OCI-LY3 (cell line): ENCODE measurements at regions not wholly inside any gene's neighbourhood (a gene's known extent, or its start where the extent isn't known, plus 50 kb on each side); places are given as distances from the start of the nearest gene placed in this dataset.

ENCODE experiments used
- H2AFZ ChIP-seq: fragments of 200-600, 300-600 bp; shearing (Covaris generic); 2 replicates; pipeline ENCODE4 v1.6.0; 2014; ENCODE audit warnings: antibody characterized with exemption, low read depth, low read length
- H3K27ac ChIP-seq: fragments of 200-600, 300-600 bp; sonication (generic); 2 replicates; pipeline ENCODE4 v1.5.1; 2014; ENCODE audit warnings: mild to moderate bottlenecking, low read length, moderate library complexity, mixed read lengths
- H3K27me3 ChIP-seq: fragments of 200-600, 300-600 bp; sonication (generic); 2 replicates; pipeline ENCODE4 v1.6.1; 2014; ENCODE audit warnings: low read depth, low read length, mixed read lengths
- H3K36me3 ChIP-seq: fragments of 200-600, 300-600 bp; sonication (generic); replicated peaks from 2 replicates; pipeline ENCODE3; 2014; ENCODE audit warnings: low read depth, low read length, mixed read lengths
- H3K4me1 ChIP-seq: fragments of 300-600, 200-600 bp; sonication (generic); 2 replicates; pipeline ENCODE4 v1.6.1; 2014; ENCODE audit warnings: low read length, mixed read lengths
- H3K4me2 ChIP-seq: fragments of 200-600, 300-600 bp; sonication (generic); 2 replicates; pipeline ENCODE4 v1.6.1; 2014; ENCODE audit warnings: low read length, mixed read lengths
- H3K4me3 ChIP-seq: fragments of 300-600, 200-600 bp; sonication (generic); 2 replicates; pipeline ENCODE4 v1.5.1; 2014; ENCODE audit warnings: antibody characterized with exemption, mild to moderate bottlenecking, low read length, moderate library complexity
- H3K79me2 ChIP-seq: fragments of 300-600, 200-600 bp; shearing (Covaris generic); 2 replicates; pipeline ENCODE4 v1.6.1; 2014; ENCODE audit warnings: mild to moderate bottlenecking, low read length, mixed read lengths
- H3K9ac ChIP-seq: fragments of 300-600, 200-600 bp; shearing (Covaris generic); 2 replicates; pipeline ENCODE4 v1.6.0; 2014; ENCODE audit warnings: mild to moderate bottlenecking, low read length, moderate library complexity
- H3K9me3 ChIP-seq: fragments of 200-600, 300-600 bp; shearing (Covaris generic); 2 replicates; pipeline ENCODE4 v1.6.1; 2014; ENCODE audit warnings: low read length, mixed read lengths; ENCODE audit not compliant: insufficient read depth
- H4K20me1 ChIP-seq: fragments of 200-600, 300-600 bp; sonication (generic); 2 replicates; pipeline ENCODE4 v1.6.1; 2016; ENCODE audit warnings: low read length, mixed read lengths; ENCODE audit not compliant: insufficient read depth
- CTCF ChIP-seq: fragments of 200-600, 300-600 bp; sonication (generic); IDR thresholded peaks from 2 replicates; pipeline ENCODE4 v1.5.1; 2014; ENCODE audit warnings: antibody characterized with exemption, low read length, low read depth
- EZH2phosphoT487 ChIP-seq: fragments of 200-600 bp; shearing (Covaris generic); IDR thresholded peaks from 2 replicates; pipeline ENCODE4 v1.6.1; 2018; ENCODE audit warnings: antibody characterized with exemption, mixed run types, low read depth

GRCh38 chr3:146715170-146715569 lies 110.0 kb upstream of the PLSCR5 start:
- Histone ChIP-seq H3K9ac (no peak overlapping the region), H3K36me3 (no peaks in the 10 kb centered on the region), H3K4me2 (no peak overlapping the region), H3K9me3 (no peaks in the 10 kb centered on the region), H3K27ac (no peak overlapping the region), H4K20me1 (no peaks in the 10 kb centered on the region), H3K27me3 (no peaks in the 10 kb centered on the region), H3K79me2 (no peaks in the 10 kb centered on the region), H2AFZ (no peak overlapping the region), H3K4me1 (no peaks in the 10 kb centered on the region), H3K4me3 (no peak overlapping the region)
- TF ChIP-seq EZH2phosphoT487, result no peak
- TF ChIP-seq CTCF, result no peak

GRCh38 chr3:146712806-146713205 lies 107.7 kb upstream of the PLSCR5 start:
- Histone ChIP-seq H4K20me1 (no peaks in the 10 kb centered on the region), H3K36me3 (no peaks in the 10 kb centered on the region), H3K4me2 (no peak overlapping the region), H3K27ac (no peak overlapping the region), H3K9ac (no peak overlapping the region), H3K4me3 (no peak overlapping the region), H3K4me1 (no peaks in the 10 kb centered on the region), H2AFZ (no peak overlapping the region), H3K9me3 (no peaks in the 10 kb centered on the region), H3K79me2 (no peaks in the 10 kb centered on the region), H3K27me3 (no peaks in the 10 kb centered on the region)
- TF ChIP-seq CTCF (no peak), EZH2phosphoT487 (no peak)

- Histone ChIP-seq H3K4me1 (peaks cover 5% of the 10 kb centered on the region), H3K9ac (no peak overlapping the region), H3K4me3 (no peak overlapping the region), H3K4me2 (no peak overlapping the region), H3K27ac (no peak overlapping the region), H4K20me1 (no peaks in the 10 kb centered on the region), H3K27me3 (no peaks in the 10 kb centered on the region), H3K36me3 (no peaks in the 10 kb centered on the region), H2AFZ (no peak overlapping the region), H3K79me2 (no peaks in the 10 kb centered on the region), H3K9me3 (no peaks in the 10 kb centered on the region)
- TF ChIP-seq CTCF (no peak), EZH2phosphoT487 (no peak)
These were observed 104.8 kb upstream of the PLSCR5 start for GRCh38 chr3:146709969-146710368.

- Histone ChIP-seq H3K27me3 (no peaks in the 10 kb centered on the region), H3K79me2 (no peaks in the 10 kb centered on the region), H3K9ac (no peak overlapping the region), H2AFZ (no peak overlapping the region), H4K20me1 (no peaks in the 10 kb centered on the region), H3K4me2 (no peak overlapping the region), H3K27ac (no peak overlapping the region), H3K9me3 (no peaks in the 10 kb centered on the region), H3K4me1 (peaks cover 6% of the 10 kb centered on the region), H3K36me3 (no peaks in the 10 kb centered on the region), H3K4me3 (no peak overlapping the region)
- TF ChIP-seq CTCF (no peak), EZH2phosphoT487 (no peak)
These were observed 100.1 kb upstream of the PLSCR5 start for GRCh38 chr3:146705225-146705624.
